ENCODE measurements at regions not wholly inside any gene's neighbourhood (a gene's known extent, or its start where the extent isn't known, plus 50 kb on each side); places are given as distances from the start of the nearest gene placed in this dataset.

GRCh38 chr6:6390849-6391602 is 70.6 kb upstream of the F13A1 start:
- H3K4me1 ChIP-seq (ENCODE audit: control insufficient read depth in 1 of 2, insufficient read depth in 2 of 2, low read length in 2 of 2): no peaks in the 10 kb centered on the region
- H3K9me3 ChIP-seq (ENCODE audit: control insufficient read depth in 1 of 2, insufficient read depth in 1 of 2, low read depth in 1 of 2, low read length in 2 of 2): no peaks in the 10 kb centered on the region
- H3K4me2 ChIP-seq (ENCODE audit: low read length): no peak overlapping the region
- H3K27ac ChIP-seq (ENCODE audit: low read depth, low read length): no peak overlapping the region
- no peak overlapping the region for H3K9ac ChIP-seq (ENCODE audit: low read length)
- no peaks in the 10 kb centered on the region for H4K20me1 ChIP-seq (ENCODE audit: insufficient read depth)
- no peak for TF ChIP-seq EGR1 (IDR thresholded peaks at IDR 0.05; ENCODE audit: low read depth)
- no peak for TF ChIP-seq POLR2AphosphoS5 (IDR thresholded peaks at IDR 0.05; ENCODE audit: low read depth, low read length)
- no peak for TF ChIP-seq JUND (IDR thresholded peaks at IDR 0.05)
- no peak for TF ChIP-seq SIN3A (IDR thresholded peaks at IDR 0.05; ENCODE audit: low read depth)
- TF ChIP-seq EZH2 (IDR thresholded peaks at IDR 0.05): no peak
- no peak for TF ChIP-seq YY1 (IDR thresholded peaks at IDR 0.05; ENCODE audit: extremely low read depth, insufficient replicate concordance, low read depth, low read length)
- no peak for TF ChIP-seq REST (IDR thresholded peaks at IDR 0.05; ENCODE audit: low read depth)
- no peak for TF ChIP-seq ZFX (IDR thresholded peaks at IDR 0.05)
- no peak for TF ChIP-seq ZBTB33 (IDR thresholded peaks at IDR 0.05; ENCODE audit: extremely low read depth, insufficient replicate concordance, low read length)
- TF ChIP-seq ZNF274 (IDR thresholded peaks at IDR 0.05; ENCODE audit: low read depth, low read length): no peak
- TF ChIP-seq CEBPB (IDR thresholded peaks at IDR 0.05; ENCODE audit: low read depth): no peak
- no peak for TF ChIP-seq TCF7L2 (IDR thresholded peaks at IDR 0.05; ENCODE audit: borderline replicate concordance, extremely low read depth, insufficient read depth, insufficient read length)
- TF ChIP-seq CTCF (IDR thresholded peaks at IDR 0.05 in 2 of 3, conservative IDR thresholded peaks at IDR 0.05 in 1 of 3; ENCODE audit: borderline replicate concordance in 1 of 3, insufficient read depth in 1 of 3, low read depth in 2 of 3, low read length in 2 of 3): no peak
- no peak for TF ChIP-seq POLR2A (IDR thresholded peaks at IDR 0.05; ENCODE audit: borderline replicate concordance, extremely low read depth, insufficient read depth, insufficient read length)
- TF ChIP-seq RAD21 (IDR thresholded peaks at IDR 0.05; ENCODE audit: low read depth): no peak
- TF ChIP-seq FOSL1 (IDR thresholded peaks at IDR 0.05; ENCODE audit: low read depth): no peak
- TF ChIP-seq ATF3 (IDR thresholded peaks at IDR 0.05): no peak
- H3K9me2 ChIP-seq (ENCODE audit: insufficient read depth): no peaks in the 10 kb centered on the region
- DNase-seq (ENCODE audit: low read depth, low spot score): no peak
- no peaks in the 10 kb centered on the region for H3K36me3 ChIP-seq (ENCODE audit: control insufficient read depth in 1 of 2, insufficient read depth in 2 of 2, low read length in 2 of 2)
- ATAC-seq: no peak
- POLR2A ChIA-PET: no interaction called here
- BruUV-seq (replicated peaks): no TSS peak
- H2AFZ ChIP-seq (ENCODE audit: low read depth, low read length, poor library complexity, severe bottlenecking): no peak overlapping the region
- CTCF ChIA-PET: no interaction called here
- intact Hi-C loops (cut with micrococcal nuclease): no loop called here
- no peak overlapping the region for H3K4me3 ChIP-seq (replicated peaks in 1 of 2; ENCODE audit: low read depth in 1 of 2, low read length in 2 of 2)
- RAD21 ChIA-PET (ENCODE audit: low non-redundant PET in 1 of 2, low total read pairs in 2 of 2, uncharacterized antibody in 2 of 2, unreplicated experiment in 2 of 2): no interaction called here
- H3K27me3 ChIP-seq (ENCODE audit: insufficient read depth, low read length): peaks cover 29% of the 10 kb centered on the region
- no peaks in the 10 kb centered on the region for H3K79me2 ChIP-seq (ENCODE audit: insufficient read depth, low read length)

All from HCT116 (cell line).